GM13976 (cell line): ENCODE measurements at regions not wholly inside any gene's neighbourhood (a gene's known extent, or its start where the extent isn't known, plus 50 kb on each side); places are given as distances from the start of the nearest gene placed in this dataset.

Experiments used
- DNase-seq: peaks from one replicate; pipeline ENCODE4 v3.0.0; 2012; ENCODE audit warnings: low spot score
- in situ Hi-C: fragments of 300-500 bp; cut with MboI; formaldehyde crosslinking; loops from one replicate; pipeline ENCODE4 v1.12.0; 2022; ENCODE audit warnings: low sequenced_read_pairs, mixed read lengths, inconsistent platforms; ENCODE audit not compliant: unreplicated experiment
- TF ChIP-seq, protein P1 (sequence below): IDR thresholded peaks from 2 replicates; pipeline ENCODE4 v1.5.1; 2012; ENCODE audit warnings: borderline replicate concordance, mild to moderate bottlenecking; ENCODE audit not compliant: insufficient read depth; ENCODE audit errors: extremely low read depth, missing control alignments, control extremely low read depth

DNA sequence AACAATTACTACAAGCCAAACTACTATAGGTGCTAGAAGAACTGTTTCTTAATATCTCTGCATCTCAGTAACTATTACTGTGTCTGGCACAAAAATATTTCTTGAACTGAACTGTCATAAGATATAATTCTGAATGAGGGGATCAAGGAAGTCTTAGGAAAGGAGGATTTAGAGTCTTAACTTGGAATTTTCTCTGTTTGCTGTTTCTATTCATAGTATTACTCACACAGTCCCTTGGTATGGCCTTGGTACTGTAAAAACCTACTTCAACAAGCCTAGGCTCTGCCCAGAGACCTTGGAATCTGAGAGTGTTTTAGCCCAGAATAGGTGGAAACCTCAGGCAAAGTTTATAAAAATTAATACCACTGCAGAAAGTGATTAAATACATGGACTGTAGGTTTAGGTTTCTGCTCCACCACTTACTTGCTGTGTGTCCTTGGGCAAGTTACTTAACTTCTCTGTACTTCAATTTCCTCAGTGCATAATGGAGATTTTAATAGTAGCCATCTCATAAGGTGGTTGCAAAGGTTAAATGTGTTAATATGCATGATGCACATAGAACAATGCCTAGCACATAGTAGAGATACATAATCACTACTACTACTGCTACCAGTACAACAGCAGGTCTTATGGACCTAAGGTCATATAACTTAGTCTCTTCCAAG, 87.4 kb upstream of the NFIA start:
- in situ Hi-C loops: no loop called here
- DNase-seq: no peak
- TF ChIP-seq, protein P1, sequence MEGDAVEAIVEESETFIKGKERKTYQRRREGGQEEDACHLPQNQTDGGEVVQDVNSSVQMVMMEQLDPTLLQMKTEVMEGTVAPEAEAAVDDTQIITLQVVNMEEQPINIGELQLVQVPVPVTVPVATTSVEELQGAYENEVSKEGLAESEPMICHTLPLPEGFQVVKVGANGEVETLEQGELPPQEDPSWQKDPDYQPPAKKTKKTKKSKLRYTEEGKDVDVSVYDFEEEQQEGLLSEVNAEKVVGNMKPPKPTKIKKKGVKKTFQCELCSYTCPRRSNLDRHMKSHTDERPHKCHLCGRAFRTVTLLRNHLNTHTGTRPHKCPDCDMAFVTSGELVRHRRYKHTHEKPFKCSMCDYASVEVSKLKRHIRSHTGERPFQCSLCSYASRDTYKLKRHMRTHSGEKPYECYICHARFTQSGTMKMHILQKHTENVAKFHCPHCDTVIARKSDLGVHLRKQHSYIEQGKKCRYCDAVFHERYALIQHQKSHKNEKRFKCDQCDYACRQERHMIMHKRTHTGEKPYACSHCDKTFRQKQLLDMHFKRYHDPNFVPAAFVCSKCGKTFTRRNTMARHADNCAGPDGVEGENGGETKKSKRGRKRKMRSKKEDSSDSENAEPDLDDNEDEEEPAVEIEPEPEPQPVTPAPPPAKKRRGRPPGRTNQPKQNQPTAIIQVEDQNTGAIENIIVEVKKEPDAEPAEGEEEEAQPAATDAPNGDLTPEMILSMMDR: no peak

- in situ Hi-C loops: no loop called here
- no peak for DNase-seq
Observed at GRCh38 chr1:60994369-60994768, 88.0 kb upstream of the NFIA start.

GRCh38 chr1:60992165-60992564, 90.2 kb upstream of the NFIA start:
- TF ChIP-seq, protein P1: no peak
- in situ Hi-C loops: no loop called here
- DNase-seq: no peak

More at GRCh38 chr1:60994369-60994768, 88.0 kb upstream of the NFIA start:
- TF ChIP-seq, protein P1: no peak

DNA sequence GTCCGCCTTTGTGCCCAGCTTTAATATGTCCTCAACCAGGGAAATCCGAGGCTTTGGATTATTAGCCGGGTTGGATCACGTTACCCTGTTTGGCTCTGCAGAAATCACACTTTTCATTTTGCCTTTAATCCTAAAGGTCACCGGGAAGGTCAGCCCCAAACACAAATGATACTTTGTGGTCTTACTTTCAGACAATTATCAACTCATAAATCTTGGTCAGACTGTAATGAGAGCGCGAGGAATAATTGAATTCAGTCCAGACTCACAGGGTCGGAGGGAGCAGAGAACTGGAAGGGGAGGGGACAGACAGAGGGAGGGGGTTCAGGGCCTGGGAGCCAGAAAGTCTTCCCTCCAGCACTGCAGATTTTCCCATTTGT, 91.7 kb upstream of the NFIA start:
- in situ Hi-C loops: no loop called here
- no peak for DNase-seq

DNA sequence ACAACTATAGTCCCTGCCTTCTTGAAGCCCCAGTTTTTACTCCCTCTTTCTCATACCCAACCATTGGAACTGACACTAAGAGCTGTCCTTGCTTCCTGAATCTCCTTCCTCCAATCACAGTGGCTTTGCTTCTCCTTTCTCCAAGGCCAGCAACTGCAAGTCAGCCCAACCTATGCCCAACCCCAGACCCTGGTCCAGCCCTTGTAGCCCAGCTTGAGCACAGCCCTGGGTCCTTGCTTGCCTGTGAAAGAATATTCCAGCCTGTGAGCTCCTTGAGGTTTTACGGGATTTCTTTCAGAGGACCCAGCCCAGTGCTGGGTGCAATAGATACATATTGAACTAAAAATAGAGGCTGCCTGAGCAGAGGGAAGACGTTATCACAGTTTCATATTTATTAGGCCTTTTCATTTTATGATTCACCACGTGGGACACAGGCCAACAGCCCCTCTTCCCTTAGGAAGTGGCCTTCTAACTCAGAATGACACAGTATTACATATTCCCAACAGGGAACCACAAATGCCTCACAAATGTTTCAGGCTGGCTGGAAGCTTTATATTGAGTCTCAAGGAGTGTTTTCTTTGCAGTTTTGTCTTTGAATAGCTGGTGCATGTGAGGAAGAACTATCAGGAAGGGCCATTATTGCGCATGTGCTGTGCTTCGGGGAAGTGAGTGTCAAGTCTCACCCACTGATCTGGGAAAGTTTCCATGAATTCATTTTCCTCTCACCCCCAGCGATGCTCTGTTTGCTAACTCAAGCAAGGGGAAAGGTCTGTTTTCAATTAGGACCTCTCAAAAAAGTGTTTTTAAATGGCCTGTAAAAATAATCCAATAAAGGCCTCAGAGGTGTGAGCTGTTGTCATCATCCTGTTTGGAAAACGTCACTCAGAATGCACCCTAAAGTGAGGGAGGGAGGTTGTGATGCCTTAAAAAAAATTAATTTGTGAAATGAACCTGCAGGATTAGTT, 92.3 kb upstream of the NFIA start:
- TF ChIP-seq, protein P1: no peak
- DNase-seq: no peak
- in situ Hi-C loops: no loop called here

More for the DNA sequence above, 91.7 kb upstream of the NFIA start:
- TF ChIP-seq, protein P1: no peak

DNA sequence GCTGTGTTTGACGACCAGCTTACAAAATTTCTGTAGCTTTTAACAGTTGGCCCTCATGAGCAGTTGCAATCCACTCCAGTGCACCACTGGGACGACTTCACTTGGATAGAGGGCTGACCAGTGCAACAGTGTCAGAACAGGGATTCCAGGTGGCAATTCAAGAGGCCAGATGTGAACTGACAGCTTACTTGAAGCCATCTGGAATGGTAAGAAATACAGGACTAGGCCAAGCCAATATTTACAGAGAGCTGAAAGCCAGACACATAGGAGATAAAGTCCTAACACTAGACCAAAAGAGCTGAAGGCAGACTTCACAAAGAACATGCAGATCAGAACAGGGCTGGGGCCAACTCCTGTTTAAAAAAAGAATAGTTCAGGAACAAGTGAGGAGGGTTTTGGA, 93.5 kb upstream of the NFIA start:
- in situ Hi-C loops: no loop called here
- TF ChIP-seq, protein P1: no peak

More for the DNA sequence above, 93.5 kb upstream of the NFIA start:
- DNase-seq: no peak
